ENCODE measurements at regions not wholly inside any gene's neighbourhood (a gene's known extent, or its start where the extent isn't known, plus 50 kb on each side); places are given as distances from the start of the nearest gene placed in this dataset.

DNA sequence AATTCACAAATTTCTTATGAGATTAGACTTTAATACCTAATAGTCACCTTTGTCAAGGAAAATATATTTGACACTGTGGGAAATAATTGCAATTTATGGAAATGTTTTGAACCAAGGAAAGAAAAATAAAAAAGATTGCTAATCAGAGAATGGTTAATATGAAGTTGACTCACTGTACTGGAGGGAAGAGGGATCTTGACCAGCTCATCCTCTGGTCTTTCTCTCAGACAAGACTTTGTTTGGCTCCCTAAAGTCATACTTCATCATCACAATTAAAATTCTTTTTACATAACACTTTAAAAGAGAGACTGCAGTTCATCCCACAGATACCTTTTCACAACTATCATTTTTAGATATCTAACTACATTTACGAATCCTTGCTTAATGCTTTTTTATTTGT lies 538.5 kb upstream of the ZEB2 start:
- FAIRE-seq (peak; percentile 56), DNase-seq (ENCODE audit: low read depth) (no peak)
- H2AFZ ChIP-seq (ENCODE audit: low read depth, low read length), result no peak overlapping the region
- no peaks in the 10 kb centered on the region for H3K27me3 ChIP-seq (ENCODE audit: insufficient read depth, low read length)
- no peaks in the 10 kb centered on the region for H3K27me3 Mint-ChIP-seq (ENCODE audit: low read depth, unreplicated experiment)
- no peaks in the 10 kb centered on the region for H3K4me1 ChIP-seq (ENCODE audit: insufficient read depth, low read length)
- H3K9me3 ChIP-seq (ENCODE audit: insufficient read depth, low read depth, low read length), result no peaks in the 10 kb centered on the region
- H3K79me2 ChIP-seq (ENCODE audit: insufficient read depth, low read length), result no peaks in the 10 kb centered on the region
- no peak overlapping the region for H3K4me3 ChIP-seq (ENCODE audit: insufficient read depth, low read depth, low read length)
- no peaks in the 10 kb centered on the region for H3K36me3 ChIP-seq (ENCODE audit: insufficient read depth, low read length)
- no peaks in the 10 kb centered on the region for H3K36me3 Mint-ChIP-seq (ENCODE audit: low read depth, unreplicated experiment)
- no peaks in the 10 kb centered on the region for H3K4me1 Mint-ChIP-seq (ENCODE audit: low read depth, unreplicated experiment)
- H4K20me1 ChIP-seq (ENCODE audit: insufficient read depth, low read length), result no peaks in the 10 kb centered on the region
- no peak overlapping the region for H3K9ac ChIP-seq (ENCODE audit: low read length)
- H3K27ac ChIP-seq (ENCODE audit: low read depth, low read length), result no peak overlapping the region
- H3K9me3 Mint-ChIP-seq (ENCODE audit: unreplicated experiment), result peaks cover 3% of the 10 kb centered on the region
- H3K27ac Mint-ChIP-seq (ENCODE audit: unreplicated experiment), result no peak overlapping the region
- no peak overlapping the region for H3K4me2 ChIP-seq (ENCODE audit: low read length)
- no peak overlapping the region for H3K4me3 Mint-ChIP-seq (ENCODE audit: unreplicated experiment)
- TF ChIP-seq CTCF (IDR thresholded peaks at IDR 0.05; ENCODE audit: insufficient read depth, low read depth, low read length) (no peak), EZH2 (IDR thresholded peaks at IDR 0.05; ENCODE audit: insufficient read depth, low read length) (no peak)

GRCh38 chr2:145055651-145056050 lies 535.7 kb upstream of the ZEB2 start:
- Histone ChIP-seq H3K36me3 (ENCODE audit: insufficient read depth, low read length) (no peaks in the 10 kb centered on the region), H3K4me3 (ENCODE audit: insufficient read depth, low read depth, low read length) (no peak overlapping the region), H3K27me3 (ENCODE audit: insufficient read depth, low read length) (no peaks in the 10 kb centered on the region), H3K9me3 (ENCODE audit: insufficient read depth, low read depth, low read length) (no peaks in the 10 kb centered on the region), H3K4me2 (ENCODE audit: low read length) (no peak overlapping the region), H3K79me2 (ENCODE audit: insufficient read depth, low read length) (no peaks in the 10 kb centered on the region), H2AFZ (ENCODE audit: low read depth, low read length) (no peak overlapping the region), H4K20me1 (ENCODE audit: insufficient read depth, low read length) (no peaks in the 10 kb centered on the region), H3K9ac (ENCODE audit: low read length) (no peak overlapping the region), H3K4me1 (ENCODE audit: insufficient read depth, low read length) (no peaks in the 10 kb centered on the region), H3K27ac (ENCODE audit: low read depth, low read length) (no peak overlapping the region)
- no peak overlapping the region for H3K27ac Mint-ChIP-seq (ENCODE audit: unreplicated experiment)
- no peaks in the 10 kb centered on the region for H3K27me3 Mint-ChIP-seq (ENCODE audit: low read depth, unreplicated experiment)
- FAIRE-seq, result no peak
- peaks cover 3% of the 10 kb centered on the region for H3K9me3 Mint-ChIP-seq (ENCODE audit: unreplicated experiment)
- H3K4me3 Mint-ChIP-seq (ENCODE audit: unreplicated experiment), result no peak overlapping the region
- no peaks in the 10 kb centered on the region for H3K4me1 Mint-ChIP-seq (ENCODE audit: low read depth, unreplicated experiment)
- TF ChIP-seq EZH2 (IDR thresholded peaks at IDR 0.05; ENCODE audit: insufficient read depth, low read length) (no peak), CTCF (IDR thresholded peaks at IDR 0.05; ENCODE audit: insufficient read depth, low read depth, low read length) (no peak)
- no peaks in the 10 kb centered on the region for H3K36me3 Mint-ChIP-seq (ENCODE audit: low read depth, unreplicated experiment)
- DNase-seq (ENCODE audit: low read depth), result no peak

- no peaks in the 10 kb centered on the region for H3K36me3 Mint-ChIP-seq (ENCODE audit: low read depth, unreplicated experiment)
- no peak overlapping the region for H3K27ac Mint-ChIP-seq (ENCODE audit: unreplicated experiment)
- Histone ChIP-seq H3K27ac (ENCODE audit: low read depth, low read length) (no peak overlapping the region), H3K36me3 (ENCODE audit: insufficient read depth, low read length) (no peaks in the 10 kb centered on the region), H2AFZ (ENCODE audit: low read depth, low read length) (no peak overlapping the region), H4K20me1 (ENCODE audit: insufficient read depth, low read length) (no peaks in the 10 kb centered on the region), H3K9ac (ENCODE audit: low read length) (no peak overlapping the region), H3K27me3 (ENCODE audit: insufficient read depth, low read length) (no peaks in the 10 kb centered on the region), H3K79me2 (ENCODE audit: insufficient read depth, low read length) (no peaks in the 10 kb centered on the region), H3K4me1 (ENCODE audit: insufficient read depth, low read length) (no peaks in the 10 kb centered on the region), H3K4me2 (ENCODE audit: low read length) (no peak overlapping the region), H3K4me3 (ENCODE audit: insufficient read depth, low read depth, low read length) (no peak overlapping the region), H3K9me3 (ENCODE audit: insufficient read depth, low read depth, low read length) (no peaks in the 10 kb centered on the region)
- H3K4me3 Mint-ChIP-seq (ENCODE audit: unreplicated experiment), result no peak overlapping the region
- DNase-seq (ENCODE audit: low read depth) (no peak), FAIRE-seq (no peak)
- TF ChIP-seq EZH2 (IDR thresholded peaks at IDR 0.05; ENCODE audit: insufficient read depth, low read length), result no peak
- H3K4me1 Mint-ChIP-seq (ENCODE audit: low read depth, unreplicated experiment), result no peaks in the 10 kb centered on the region
- no peaks in the 10 kb centered on the region for H3K27me3 Mint-ChIP-seq (ENCODE audit: low read depth, unreplicated experiment)
- H3K9me3 Mint-ChIP-seq (ENCODE audit: unreplicated experiment), result peaks cover 3% of the 10 kb centered on the region
Measured at GRCh38 chr2:145050134-145050533, 530.2 kb upstream of the ZEB2 start.

All from astrocyte (in vitro differentiated cells and primary cell).